Breast epithelium (tissue), 3 donors: ENCODE measurements at regions not wholly inside any gene's neighbourhood (a gene's known extent, or its start where the extent isn't known, plus 50 kb on each side); places are given as distances from the start of the nearest gene placed in this dataset.

Source experiments
- CTCF ChIP-seq, 3 donors: fragments of 450-650 bp; IDR thresholded peaks; one replicate each; pipeline ENCODE4 v1.5.1; 2016 to 2017; ENCODE audit warnings: antibody characterized with exemption in 3 of 3, mild to moderate bottlenecking in 3 of 3, moderate library complexity in 3 of 3
- POLR2A ChIP-seq: fragments of 450-650 bp; IDR thresholded peaks from one replicate; pipeline ENCODE4 v1.6.1; 2016; ENCODE audit warnings: antibody characterized with exemption, mild to moderate bottlenecking, moderate library complexity
- POLR2AphosphoS5 ChIP-seq, 3 donors: sonication (generic); formaldehyde crosslinking; IDR thresholded peaks; one replicate each; pipeline ENCODE4 v1.6.1; 2017; ENCODE audit warnings: antibody characterized with exemption in 3 of 3

DNA sequence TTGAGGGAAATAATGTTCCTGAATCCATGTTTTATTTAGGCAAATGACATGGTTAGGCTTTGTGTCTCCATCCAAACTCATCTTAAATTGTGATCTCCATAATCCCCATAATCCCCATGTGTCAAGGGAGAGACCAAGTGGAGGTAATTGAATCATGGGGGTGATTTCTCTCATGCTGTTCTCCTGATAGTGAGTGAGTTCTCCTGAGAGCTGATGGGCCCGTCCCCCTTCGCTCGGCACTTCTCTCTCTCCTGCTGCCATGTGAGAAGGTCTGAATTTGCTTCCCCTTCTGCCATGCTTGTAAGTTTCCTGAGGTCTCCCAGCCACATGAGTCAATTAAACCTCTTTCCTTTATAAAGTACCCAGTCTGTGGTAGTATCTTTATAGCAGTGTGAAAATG lies 563.0 kb upstream of the NR3C2 start:
- TF ChIP-seq CTCF (IDR thresholded peaks at IDR 0.05) (no peak), POLR2A (no peak), POLR2AphosphoS5 (IDR thresholded peaks at IDR 0.05) (no peak)
